Dedifferentiated amniotic fluid mesenchymal stem cell (primary cell): ENCODE measurements at regions not wholly inside any gene's neighbourhood (a gene's known extent, or its start where the extent isn't known, plus 50 kb on each side); places are given as distances from the start of the nearest gene placed in this dataset.
"Not testable (repeated sequence)": the region's sequence is repeated elsewhere in the genome, so short reads cannot be mapped to it uniquely, and the experiment has no call there.

ENCODE experiments used
- DNase-seq: peaks from one replicate; pipeline ENCODE4 v3.0.0-alpha.2; 2016; ENCODE audit errors: extremely low spot score

DNA sequence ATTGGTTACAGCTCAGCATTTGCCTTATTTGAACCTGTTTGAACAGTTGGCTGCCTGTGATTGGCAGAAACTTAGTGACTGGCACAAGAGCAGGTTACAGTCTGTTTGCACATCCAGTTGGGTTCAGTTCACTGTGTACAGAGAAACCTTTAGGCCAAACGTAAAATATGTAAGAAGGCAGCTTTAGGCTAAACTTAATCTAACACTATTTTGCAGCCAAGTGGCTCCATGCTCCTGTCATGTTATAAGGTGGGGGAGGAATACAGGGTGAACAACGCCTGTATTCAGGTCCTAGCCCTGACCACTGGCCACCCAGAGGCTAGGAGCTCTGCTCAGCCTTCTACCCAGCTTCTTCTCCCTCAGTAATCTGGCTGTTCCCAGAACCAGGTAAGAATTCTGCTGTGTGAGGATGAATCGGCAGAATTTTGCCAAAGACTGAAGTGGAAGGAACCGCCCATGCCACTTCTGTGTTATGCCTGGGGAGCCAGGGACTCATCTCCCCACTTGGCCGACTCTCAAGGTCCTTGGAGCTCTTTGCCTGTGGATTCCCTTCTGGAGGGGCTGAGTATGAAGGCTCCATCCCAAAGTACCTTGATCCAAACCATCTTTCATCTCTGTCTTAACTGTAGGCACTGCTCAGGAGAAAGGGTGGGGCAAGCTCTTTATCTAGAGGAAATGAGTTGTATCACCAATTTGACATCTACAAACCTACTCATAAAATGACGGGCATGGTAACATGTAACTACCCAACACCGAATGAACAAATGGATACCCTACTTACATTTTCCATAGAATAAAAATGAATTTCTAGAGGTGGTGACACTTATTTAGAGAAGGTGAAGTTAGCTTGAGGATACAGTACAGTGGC, 164.4 kb upstream of the NAMPT start:
- no peak for DNase-seq

DNA sequence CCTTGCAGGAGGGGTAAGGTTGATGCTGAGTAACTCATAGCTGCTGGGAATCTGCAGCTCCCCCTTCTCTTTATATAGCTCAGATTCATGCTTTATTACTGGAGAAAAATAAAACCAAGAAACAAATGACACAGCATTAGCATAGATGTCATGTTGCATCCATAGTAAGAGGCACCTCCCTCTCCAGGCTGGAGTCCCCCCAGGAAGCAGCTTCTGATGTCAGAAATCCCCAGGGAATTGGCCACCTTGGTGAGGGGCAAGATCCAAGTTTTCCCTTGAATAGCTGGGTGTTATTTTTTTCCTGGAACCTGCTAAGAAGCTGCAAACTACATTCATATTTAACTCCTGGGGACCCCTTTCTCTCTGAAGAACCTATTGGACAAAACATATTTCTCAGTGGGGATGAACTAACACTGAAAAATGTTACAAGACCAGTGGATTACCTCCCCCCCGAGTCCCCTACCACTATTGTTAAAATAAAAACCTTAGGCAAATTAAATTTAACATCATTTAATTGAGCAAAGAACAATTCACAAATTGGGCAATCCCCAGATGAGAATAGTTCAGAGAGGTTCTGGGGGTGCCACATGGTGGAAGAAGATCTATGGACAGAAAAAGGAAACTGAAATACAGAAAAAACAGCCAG, 163.7 kb upstream of the NAMPT start:
- DNase-seq, result no peak

DNA sequence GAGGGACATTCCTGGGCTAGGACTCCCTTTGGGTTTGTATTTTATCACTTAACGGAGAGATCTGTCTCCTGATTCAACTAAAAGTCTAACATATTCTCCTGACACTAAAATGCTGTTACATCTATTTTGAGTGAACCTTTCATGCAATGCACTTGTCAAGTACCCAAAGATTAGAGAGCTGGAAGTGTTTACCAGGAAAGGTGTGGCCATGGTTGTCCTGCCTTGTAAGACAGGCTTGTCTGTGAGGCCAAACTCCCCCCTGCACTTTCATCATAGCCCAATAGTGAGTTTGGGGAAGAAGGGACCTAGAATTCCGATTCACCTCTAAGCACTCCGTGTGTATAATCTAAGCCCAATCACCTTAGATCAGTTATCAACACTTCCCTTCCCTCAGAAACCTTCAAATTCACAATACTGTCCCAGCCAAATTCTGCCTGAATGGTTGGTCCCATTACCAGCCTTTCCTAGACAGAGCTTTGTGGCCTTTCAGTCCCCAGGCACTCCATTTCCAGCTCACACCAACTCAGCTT, 162.6 kb upstream of the NAMPT start:
- DNase-seq, result no peak

DNA sequence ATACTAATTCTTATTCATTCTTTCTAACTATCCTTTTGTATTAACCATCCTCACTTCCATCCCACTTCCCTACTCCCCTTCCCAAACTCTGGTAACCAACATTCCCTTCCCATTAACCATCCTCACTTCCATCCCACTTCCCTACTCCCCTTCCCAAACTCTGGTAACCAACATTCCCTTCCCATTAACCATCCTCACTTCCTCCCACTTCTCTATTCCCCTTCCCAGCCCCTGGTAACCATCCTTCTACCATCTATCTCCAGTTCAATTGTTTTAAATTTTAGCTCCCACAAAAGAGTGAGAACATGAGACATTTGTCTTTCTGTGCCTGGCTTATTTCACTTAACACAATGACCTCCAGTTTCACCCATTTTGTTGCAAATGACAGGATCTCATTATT, 160.6 kb upstream of the NAMPT start:
- not testable (repeated sequence) for DNase-seq

DNA sequence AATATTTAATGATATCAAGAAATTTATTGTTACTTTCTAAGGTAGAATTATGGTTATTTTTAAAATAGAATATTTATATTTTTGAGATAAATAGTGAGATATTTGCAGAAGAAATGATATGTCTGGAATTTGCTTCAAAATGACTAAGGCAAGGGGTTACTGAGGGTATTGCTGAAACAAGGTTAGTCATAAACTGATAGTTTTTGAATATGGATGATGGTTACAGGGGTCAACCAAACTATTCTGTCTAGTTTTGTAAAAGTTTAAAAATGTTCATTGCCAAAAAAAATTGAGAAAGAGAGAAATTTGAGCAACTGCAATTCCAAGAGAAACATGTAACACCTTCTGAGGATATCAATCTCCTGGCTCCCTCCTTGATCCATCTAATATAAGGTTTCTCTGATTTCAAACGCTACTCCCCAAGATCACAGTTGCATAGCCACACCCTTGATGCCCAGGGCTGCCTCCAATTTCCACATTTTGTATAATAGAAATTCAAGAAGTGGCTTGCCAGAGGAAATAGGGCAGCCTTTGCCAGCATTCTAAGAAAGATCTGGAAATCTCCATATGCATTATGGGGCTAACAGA, 159.4 kb upstream of the NAMPT start:
- no peak for DNase-seq

DNA sequence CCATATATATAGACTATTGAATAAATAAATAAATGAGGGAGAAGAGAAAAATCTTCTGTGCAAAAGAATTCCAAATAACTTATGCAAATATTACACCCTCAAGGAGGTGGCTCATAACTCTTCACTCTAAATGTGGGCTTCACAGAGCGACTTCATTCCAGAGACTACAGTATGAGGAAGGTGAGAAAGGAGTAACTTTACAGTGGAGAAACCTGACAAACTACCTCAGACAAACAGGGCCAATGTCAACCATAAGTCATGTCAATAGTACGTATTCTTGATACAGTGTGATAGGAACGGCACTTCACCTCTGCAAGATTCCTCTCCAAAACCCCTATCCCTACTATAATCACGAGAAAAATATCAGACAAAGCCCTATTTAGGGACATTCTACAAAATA, 158.4 kb upstream of the NAMPT start:
- DNase-seq, result no peak

DNA sequence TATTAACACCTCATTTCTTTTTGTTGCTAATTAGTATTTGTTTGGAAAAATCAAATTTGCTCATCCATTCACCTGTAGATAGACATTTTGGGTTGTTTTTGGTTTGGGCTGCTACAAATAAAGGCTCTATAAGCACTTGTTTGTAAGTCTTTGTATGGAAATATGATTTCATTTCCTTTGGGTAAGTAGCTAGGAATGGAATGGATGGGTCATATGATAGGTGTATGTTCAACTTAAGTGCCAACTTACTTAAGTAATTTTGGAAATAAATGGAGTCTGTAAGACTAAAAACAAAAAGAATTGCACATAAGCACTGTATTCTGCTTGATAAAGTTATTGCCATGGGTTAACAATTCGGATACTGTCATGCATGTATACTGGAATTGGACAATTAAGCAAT, 157.7 kb upstream of the NAMPT start:
- DNase-seq, result no peak

DNA sequence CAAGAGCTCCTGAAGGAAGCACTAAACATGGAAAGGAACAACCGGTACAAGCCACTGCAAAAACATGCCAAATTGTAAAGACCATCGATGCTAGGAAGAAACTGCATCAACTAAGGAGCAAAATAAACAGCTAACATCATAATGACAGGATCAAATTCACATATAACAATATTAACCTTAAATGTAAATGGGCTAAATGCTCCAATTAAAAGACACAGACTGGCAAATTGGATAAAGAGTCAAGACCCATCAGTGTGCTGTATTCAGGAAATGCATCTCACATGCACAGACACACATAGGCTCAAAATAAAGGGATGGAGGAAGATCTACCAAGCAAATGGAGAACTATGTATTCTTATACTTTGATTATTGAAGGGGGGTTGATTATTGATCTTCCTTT, 156.6 kb upstream of the NAMPT start:
- not testable (repeated sequence) for DNase-seq

DNA sequence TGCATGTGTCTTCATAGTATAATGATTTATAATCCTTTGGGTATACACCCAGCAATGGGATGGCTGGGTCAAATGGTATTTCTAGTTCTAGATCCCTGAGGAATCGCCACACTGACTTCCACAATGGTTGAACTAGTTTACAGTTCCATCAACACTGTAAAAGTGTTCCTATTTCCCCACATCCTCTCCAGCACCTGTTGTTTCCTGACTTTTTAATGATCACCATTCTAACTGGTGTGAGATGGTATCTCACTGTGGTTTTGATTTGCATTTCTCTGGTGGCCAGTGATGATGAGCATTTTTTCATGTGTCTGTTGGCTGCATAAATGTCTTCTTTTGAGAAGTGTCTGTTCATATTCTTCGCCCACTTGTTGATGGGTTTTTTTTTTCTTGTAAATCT, 152.2 kb upstream of the NAMPT start:
- DNase-seq, result not testable (repeated sequence)

DNA sequence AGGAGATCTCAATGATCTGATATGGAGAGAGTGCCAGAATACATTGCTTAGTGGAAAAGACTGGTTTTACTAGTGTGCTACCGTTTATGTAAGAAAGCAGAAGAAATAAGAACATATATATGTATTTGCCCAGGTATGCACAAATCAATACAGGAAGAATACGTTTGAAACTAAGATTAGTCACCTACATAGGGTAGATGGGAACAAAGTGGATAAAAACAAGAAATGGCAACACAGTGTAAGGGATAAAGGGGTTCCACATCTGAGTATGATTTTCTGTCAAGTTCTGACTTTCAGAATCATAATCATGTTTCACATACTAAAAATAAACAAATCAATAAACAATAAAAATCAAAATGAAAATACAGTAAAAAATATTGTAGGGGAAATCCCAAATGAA, 148.6 kb upstream of the NAMPT start:
- DNase-seq, result no peak

DNA sequence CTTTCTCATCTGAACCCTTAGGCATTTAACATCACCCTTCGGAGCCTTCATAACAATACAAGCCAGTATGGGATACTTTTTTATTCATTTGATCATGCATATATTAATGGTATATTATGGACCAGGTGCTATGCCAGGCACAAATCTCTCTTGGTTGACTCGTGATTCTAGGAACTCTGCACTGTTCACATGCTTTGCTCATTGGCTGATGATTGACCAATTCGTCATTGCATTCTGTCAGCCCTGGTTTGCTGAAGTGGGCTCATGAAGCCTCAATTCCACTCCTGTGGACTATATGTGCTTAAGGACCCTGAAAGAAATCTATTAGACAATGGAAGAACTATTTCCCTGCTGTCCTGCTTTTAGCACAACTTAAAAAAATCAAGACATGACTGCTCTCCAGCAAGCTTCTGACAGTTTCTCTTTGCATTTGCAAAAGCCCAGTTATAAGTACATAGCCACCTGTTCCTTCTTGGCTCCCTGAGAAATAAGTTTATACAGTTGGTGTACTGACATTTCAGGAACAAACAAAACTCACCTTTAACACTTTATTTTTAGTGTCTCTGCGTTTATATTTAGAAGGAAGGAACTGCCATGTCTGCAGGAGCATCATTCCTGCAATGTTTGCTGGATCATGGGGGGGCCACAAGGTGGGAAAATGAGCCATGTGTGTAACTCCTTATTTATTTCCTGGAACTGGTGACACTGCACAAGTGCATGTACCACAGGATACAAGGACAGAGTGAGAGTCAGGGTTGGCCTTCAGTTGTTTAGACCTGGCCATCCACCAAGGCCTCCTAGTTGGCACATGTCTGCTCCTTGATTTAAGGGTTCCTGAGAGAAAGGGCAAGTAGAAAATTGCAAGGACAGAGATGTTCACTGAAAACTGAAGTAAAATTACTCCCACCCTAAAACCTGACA, 146.0 kb upstream of the NAMPT start:
- DNase-seq, result no peak

DNA sequence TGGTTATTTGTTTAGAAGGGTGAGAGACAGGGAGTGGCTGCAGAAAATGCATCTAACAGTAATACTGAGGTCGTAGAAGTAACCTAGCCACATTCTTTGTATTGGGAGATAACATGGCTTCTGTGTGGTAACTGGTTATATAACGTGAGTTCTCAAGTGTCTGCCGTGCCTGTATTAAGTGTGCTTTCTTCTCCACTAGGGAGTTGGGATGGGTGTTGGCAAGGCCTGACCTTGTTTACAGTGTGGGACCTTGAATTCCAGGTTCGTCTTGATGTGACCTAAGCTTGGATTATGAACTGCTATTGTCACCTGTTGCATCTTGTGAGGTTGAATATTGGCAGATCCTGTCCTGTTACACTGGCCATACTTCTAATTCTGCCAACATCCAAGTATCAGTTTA, 145.3 kb upstream of the NAMPT start:
- DNase-seq, result no peak

DNA sequence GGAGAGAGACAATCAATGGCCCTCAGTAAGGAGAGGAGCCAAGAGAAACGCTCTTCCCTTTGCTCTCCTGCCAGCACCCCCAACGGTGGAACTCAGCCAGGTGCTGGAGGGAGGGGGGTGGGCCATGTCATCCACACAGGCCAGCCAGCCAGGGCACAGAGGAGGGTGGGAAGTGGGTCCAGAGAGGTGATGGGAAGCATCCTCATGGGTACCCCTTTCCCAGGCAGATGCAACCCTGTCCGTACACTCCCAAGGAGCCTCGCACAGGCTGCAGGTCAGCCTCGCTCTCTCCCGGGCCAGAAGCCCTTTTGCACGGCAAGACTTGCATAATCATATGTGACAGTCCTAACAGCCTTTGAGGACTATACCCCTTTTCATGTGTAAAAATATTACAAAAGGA, 142.0 kb upstream of the NAMPT start:
- no peak for DNase-seq

DNA sequence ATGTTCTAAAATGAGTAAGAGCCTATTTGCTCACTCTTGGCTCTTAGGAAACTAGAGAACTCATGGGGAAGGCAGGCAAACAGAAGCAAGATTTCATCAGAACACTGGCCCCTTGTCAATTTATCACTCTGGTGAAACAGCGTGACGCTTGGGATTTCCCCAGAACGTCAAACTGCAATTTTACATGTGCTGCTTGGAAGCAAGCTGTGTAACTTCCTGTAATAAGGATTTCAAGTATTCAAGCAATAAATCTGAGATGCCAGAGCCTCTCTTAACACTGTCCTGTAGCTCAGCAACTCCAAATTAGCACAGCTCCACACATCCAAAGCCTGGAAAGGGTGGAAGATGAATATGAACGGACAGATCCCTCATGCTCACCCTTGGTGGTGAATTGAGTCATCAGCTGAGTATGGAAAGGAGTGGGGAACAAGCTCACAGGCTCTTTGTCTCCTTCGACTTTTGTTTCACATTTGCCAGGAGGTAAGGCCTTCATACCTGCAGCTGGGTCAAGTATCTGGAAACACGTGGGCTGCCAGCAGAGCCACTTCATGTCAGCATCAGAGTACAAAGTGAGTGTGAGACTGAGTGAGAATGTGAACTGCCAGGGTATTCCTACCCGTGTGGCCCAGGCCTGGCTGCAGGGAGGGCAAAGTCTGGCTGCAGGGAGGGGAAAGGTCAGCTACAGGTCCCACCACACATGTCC, 140.4 kb upstream of the NAMPT start:
- peak; percentile 97 for DNase-seq

DNA sequence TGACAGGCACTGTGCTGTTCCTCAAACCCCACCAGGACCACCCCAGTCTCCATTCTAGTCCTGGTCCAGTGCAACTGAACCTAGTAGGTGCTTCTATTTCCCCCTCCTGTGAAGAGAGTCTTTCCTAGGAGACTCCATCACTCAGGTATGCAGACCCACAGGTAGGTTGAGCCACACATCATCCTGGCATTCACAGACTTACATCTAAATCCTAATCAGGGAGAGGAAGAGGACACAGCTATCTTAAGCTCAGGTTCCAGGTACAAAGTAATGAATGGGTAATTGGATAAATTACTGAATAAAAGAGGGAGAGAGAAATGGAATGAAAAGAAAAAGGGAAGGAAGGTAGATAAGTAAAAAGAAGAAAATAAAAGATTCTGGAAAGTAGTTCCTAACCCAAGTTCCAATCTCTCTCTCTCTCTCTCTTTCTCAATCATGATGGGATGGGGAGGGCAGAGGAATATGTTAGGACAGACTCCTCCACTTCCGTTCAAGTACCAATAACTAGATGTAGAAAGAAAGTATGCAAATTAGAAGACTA, 139.8 kb upstream of the NAMPT start:
- no peak for DNase-seq

DNA sequence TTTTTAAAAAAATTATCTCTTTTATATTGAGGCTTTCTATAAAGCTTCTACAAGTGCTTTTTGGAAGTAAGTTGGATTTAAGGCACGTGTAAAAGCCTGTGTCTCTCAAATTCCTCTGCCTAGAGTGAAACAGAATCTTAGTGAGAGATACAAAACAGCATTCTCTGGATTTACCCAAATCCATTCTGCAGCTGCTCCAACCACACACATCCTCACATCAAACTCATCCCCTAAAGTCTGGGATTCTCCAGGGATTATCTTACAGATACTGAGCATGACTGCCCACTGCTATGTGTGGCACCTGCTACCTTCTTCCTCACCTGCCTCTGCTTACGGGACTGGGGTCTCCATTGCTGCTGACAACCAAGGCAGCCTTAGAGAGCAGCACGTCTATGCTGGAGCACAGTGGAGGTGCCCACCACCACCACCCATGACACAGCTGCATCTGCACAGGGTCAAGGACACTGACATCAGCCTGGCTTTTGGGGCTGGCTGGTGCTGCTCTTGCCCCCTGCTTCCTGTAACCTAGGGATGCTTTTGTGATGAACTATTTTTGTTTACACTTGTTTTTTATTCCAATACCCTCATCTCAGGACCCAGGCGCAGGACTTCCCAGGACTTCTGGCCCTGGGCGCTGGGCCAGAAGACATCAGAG, 139.2 kb upstream of the NAMPT start:
- DNase-seq, result no peak

DNA sequence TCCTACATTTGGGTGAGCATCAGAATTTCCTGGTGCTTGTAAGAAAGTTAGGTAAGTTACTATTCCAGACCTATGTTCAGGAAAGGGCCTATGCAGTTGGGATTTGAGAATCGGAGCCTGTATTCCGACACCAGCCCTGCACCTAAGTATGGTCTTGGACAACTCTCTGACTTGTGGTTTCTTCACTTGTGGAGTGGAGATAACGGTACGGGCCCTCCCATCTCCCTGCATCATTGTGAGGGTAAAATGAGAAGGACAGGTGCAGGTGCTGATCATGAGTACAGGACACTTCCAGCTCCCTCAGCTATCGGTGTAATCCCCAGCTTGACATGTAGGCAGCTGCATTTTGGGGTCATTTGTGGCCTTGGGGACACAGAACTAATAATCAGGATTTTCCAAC, 138.3 kb upstream of the NAMPT start:
- no peak for DNase-seq

DNA sequence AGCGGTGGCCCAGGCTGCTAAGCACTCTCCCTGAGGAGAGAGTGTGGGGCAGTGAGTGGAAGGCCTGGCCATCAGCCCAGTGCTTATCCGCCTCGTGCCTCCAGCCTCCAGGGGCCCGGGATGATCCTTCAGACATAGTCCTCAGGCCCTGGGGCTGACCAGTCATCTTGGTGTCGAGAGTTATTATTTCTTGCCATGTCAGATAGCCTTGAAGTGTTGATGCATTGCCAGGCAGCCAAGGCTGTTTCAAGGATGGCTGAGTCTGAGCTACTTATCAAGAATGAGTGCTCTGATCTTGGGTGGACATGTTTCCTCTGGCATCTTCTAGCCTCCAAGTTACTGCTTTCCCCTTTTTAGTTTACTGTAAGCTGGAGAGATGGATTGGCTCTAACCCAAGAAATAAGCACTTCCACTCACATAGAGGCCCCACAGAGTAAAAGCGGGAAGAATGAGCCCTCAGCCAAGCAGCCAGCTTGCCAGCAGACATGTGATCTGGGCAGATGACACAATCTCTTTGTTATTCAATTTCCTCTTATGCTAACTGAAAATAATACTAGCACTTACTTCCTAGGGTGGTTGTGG, 136.5 kb upstream of the NAMPT start:
- DNase-seq, result peak; percentile 94

DNA sequence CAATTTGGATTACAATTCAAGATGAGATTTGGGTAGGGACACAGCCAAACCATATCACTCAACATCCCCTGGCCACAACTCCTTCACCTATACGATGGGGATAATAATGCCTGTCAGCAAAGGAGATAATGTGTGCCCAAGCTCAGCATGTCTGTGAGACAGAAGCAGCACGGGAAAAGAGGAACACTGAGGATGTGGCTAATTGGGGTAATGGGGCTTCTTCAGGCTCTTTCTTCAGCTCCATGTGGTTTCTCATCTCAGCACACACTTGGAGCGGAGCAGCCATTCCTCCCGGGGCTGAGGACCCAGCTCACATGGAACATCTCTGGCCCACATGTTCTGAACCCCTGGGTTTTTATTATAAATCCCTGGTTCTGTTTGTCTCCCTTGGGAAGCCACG, 136.0 kb upstream of the NAMPT start:
- DNase-seq, result no peak

DNA sequence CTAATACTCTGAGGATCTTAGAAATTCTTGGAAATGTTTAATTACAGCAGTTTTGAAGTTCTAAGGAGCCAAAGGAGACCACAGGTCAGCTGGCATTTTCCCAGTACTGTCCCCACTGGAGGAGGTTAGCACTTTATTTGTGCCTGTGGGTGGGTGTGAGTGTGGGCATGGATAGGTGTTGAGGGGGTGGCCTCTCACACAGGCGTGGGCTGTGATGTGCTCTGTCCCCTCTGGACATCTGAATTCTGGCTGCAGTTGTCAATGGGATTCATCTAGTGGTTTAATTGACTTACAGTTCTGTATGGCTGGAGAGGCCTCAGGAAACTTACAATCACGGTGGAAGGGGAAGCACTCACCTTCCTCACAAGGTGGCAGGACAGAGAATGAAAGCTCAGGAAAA, 135.4 kb upstream of the NAMPT start:
- no peak for DNase-seq
